Stomach (tissue), 4 donors: ENCODE measurements at regions not wholly inside any gene's neighbourhood (a gene's known extent, or its start where the extent isn't known, plus 50 kb on each side); places are given as distances from the start of the nearest gene placed in this dataset.

Source experiments
- POLR2A ChIP-seq, 4 donors: fragments of 450-650 bp; IDR thresholded peaks; one replicate each; pipeline ENCODE4 v1.6.1; 2016; ENCODE audit warnings: antibody characterized with exemption in 4 of 4, control low read depth in 2 of 4, mild to moderate bottlenecking in 1 of 4, moderate library complexity in 1 of 4
- POLR2AphosphoS5 ChIP-seq, 3 donors: sonication (generic); formaldehyde crosslinking; IDR thresholded peaks; one replicate each; pipeline ENCODE4 v1.6.1; 2016; ENCODE audit warnings: antibody characterized with exemption in 3 of 3

DNA sequence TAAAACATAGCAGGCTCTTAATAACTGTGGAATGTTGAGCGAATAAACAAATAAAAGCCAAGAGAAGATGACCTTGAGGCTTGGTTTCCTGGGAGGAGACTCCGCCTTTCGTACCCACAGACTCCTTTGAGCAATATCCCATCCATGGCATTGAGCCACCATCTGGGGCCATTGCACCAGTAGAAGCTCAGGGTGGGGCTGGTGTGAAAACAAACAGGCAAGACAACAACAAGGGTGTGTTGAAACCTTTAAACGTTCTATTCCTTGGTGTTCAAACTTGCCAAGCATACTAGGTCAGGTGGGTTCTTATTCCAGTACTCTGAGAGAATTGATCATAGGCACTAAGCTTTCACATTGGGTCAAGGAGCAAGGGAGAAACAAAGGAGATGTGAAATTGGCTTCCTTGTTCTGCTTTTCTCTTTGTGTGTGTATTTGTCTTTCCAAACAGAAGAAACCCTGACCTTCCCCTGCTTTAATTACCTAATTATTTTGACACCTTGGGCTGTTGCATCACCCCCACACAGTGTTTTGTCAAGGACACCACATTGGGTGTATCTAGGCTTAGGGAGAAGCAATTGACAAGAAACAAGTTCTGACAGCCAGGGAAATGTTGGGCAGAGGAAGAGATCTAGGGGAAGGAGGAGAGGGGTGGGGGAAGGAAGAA is 105.1 kb upstream of the BCL6 start:
- TF ChIP-seq POLR2AphosphoS5 (IDR thresholded peaks at IDR 0.05): no peak
- no peak for TF ChIP-seq POLR2A (IDR thresholded peaks at IDR 0.05)
